Left lung (tissue), 4 donors: ENCODE measurements at regions not wholly inside any gene's neighbourhood (a gene's known extent, or its start where the extent isn't known, plus 50 kb on each side); places are given as distances from the start of the nearest gene placed in this dataset.

Source experiments
- ATAC-seq: fragments of 200-7000 bp; cut with Tn5 transposase; one replicate; pipeline ENCODE4 v1.9.1; 2020; ENCODE audit warnings: moderate library complexity
- DNase-seq, 4 donors: peaks; one replicate each; pipeline ENCODE4 v3.0.0-alpha.2; 2013 to 2020
- H3K27ac ChIP-seq, 2 donors: fragments of 200-600 bp; sonication (generic) in 1 of 2; one replicate each; pipeline versions ENCODE4 v1.5.0 to v1.8.0; 2020 to 2021
- H3K27me3 ChIP-seq, 2 donors: fragments of 200-600 bp; sonication (generic) in 1 of 2; one replicate each; pipeline versions ENCODE4 v1.5.0 to v1.8.0; 2020 to 2021
- H3K36me3 ChIP-seq, 2 donors: fragments of 200-600 bp; sonication (generic) in 1 of 2; one replicate each; pipeline versions ENCODE4 v1.5.0 to v1.8.0; 2020 to 2021
- H3K4me1 ChIP-seq, 2 donors: fragments of 200-600 bp; one replicate each; pipeline ENCODE4 v1.8.0; 2021
- H3K4me3 ChIP-seq, 2 donors: fragments of 200-600 bp; sonication (generic) in 1 of 2; one replicate each; pipeline versions ENCODE4 v1.5.0 to v1.8.0; 2020 to 2021; ENCODE audit warnings: mild to moderate bottlenecking in 1 of 2
- H3K9me3 ChIP-seq, 2 donors: fragments of 200-600 bp; sonication (generic) in 1 of 2; one replicate each; pipeline versions ENCODE4 v1.5.0 to v1.8.0; 2020 to 2021
- CTCF ChIP-seq, 2 donors: fragments of 200-600 bp; sonication (generic) in 1 of 2; IDR thresholded peaks; one replicate each; pipeline versions ENCODE4 v1.5.0 to v1.8.0; 2021; ENCODE audit warnings: antibody characterized with exemption in 2 of 2
- intact Hi-C, 2 donors: fragments of 100-400 bp; cut with DNase I; formaldehyde crosslinking; loops; one replicate each; pipeline versions ENCODE4 v1.11.2 to v1.14.2; 2022
- donor health status: DM: no; HTN: yes; CAD: no.
- donor health status: DM: no; HTN: no; CAD: no.

- no peak for TF ChIP-seq CTCF (IDR thresholded peaks at IDR 0.05)
- no peak overlapping the region for H3K4me3 ChIP-seq
- H3K27ac ChIP-seq: no peak overlapping the region
- H3K9me3 ChIP-seq: peaks cover 0 to 5% of the 10 kb centered on the region in 2 donors
- no peaks in the 10 kb centered on the region for H3K27me3 ChIP-seq
- no peak for DNase-seq
- intact Hi-C loops: no loop called here
- no peaks in the 10 kb centered on the region for H3K4me1 ChIP-seq
- no peak for ATAC-seq
- H3K36me3 ChIP-seq: no peaks in the 10 kb centered on the region
Observed at GRCh38 chr3:153313302-153313965, 151.4 kb downstream of the RAP2B start.

GRCh38 chr3:153314038-153314437 lies 152.0 kb downstream of the RAP2B start:
- TF ChIP-seq CTCF (IDR thresholded peaks at IDR 0.05): no peak
- H3K36me3 ChIP-seq: no peaks in the 10 kb centered on the region

GRCh38 chr3:153315781-153316180 lies 153.8 kb downstream of the RAP2B start:
- Histone ChIP-seq H3K4me3 (no peak overlapping the region), H3K27ac (no peak overlapping the region), H3K4me1 (no peaks in the 10 kb centered on the region), H3K36me3 (no peaks in the 10 kb centered on the region), H3K27me3 (no peaks in the 10 kb centered on the region), H3K9me3 (peaks cover 0 to 5% of the 10 kb centered on the region in 2 donors)
- no peak for TF ChIP-seq CTCF (IDR thresholded peaks at IDR 0.05)
- ATAC-seq (no peak), DNase-seq (no peak)
- intact Hi-C loops: no loop called here

More at GRCh38 chr3:153314038-153314437, 152.0 kb downstream of the RAP2B start:
- Histone ChIP-seq H3K4me3 (no peak overlapping the region), H3K4me1 (no peaks in the 10 kb centered on the region), H3K9me3 (peaks cover 0 to 5% of the 10 kb centered on the region in 2 donors), H3K27me3 (no peaks in the 10 kb centered on the region), H3K27ac (no peak overlapping the region)
- intact Hi-C loops: no loop called here
- DNase-seq: no peak
- no peak for ATAC-seq

GRCh38 chr3:153319705-153320554 lies 157.9 kb downstream of the RAP2B start:
- peak overlapping the region; percentile 21 to 57 for H3K27ac ChIP-seq
- ATAC-seq: no peak
- no peaks in the 10 kb centered on the region for H3K4me1 ChIP-seq
- H3K27me3 ChIP-seq: no peaks in the 10 kb centered on the region
- no peak for DNase-seq
- peaks cover 0 to 5% of the 10 kb centered on the region in 2 donors for H3K9me3 ChIP-seq
- TF ChIP-seq CTCF (IDR thresholded peaks at IDR 0.05): no peak
- no peaks in the 10 kb centered on the region for H3K36me3 ChIP-seq
- intact Hi-C loops: no loop called here
- no peak overlapping the region for H3K4me3 ChIP-seq

- no peaks in the 10 kb centered on the region for H3K4me1 ChIP-seq
- peak overlapping the region; percentile 21 to 57 for H3K27ac ChIP-seq
- intact Hi-C loops: no loop called here
- H3K9me3 ChIP-seq: peaks cover 0 to 5% of the 10 kb centered on the region in 2 donors
- DNase-seq: no peak
- no peak overlapping the region for H3K4me3 ChIP-seq
- ATAC-seq: no peak
- no peak for TF ChIP-seq CTCF (IDR thresholded peaks at IDR 0.05)
- no peaks in the 10 kb centered on the region for H3K36me3 ChIP-seq
- H3K27me3 ChIP-seq: no peaks in the 10 kb centered on the region
Observed at GRCh38 chr3:153320585-153321128, 158.6 kb downstream of the RAP2B start.
